Osteoblast (primary cell): ENCODE measurements at regions not wholly inside any gene's neighbourhood (a gene's known extent, or its start where the extent isn't known, plus 50 kb on each side); places are given as distances from the start of the nearest gene placed in this dataset.
"Not testable (repeated sequence)": the region's sequence is repeated elsewhere in the genome, so short reads cannot be mapped to it uniquely, and the experiment has no call there.

ENCODE experiments used
- DNase-seq: peaks from one replicate; pipeline ENCODE4 v3.0.0; 2011; ENCODE audit warnings: low spot score, mixed read lengths; ENCODE audit not compliant: insufficient read length; ENCODE audit errors: missing footprints
- H2AFZ ChIP-seq: 2 replicates; pipeline ENCODE4 v1.6.0; 2011; ENCODE audit warnings: mild to moderate bottlenecking, low read length
- H3K27ac ChIP-seq: 2 replicates; pipeline ENCODE4 v1.5.1; 2011; ENCODE audit warnings: mild to moderate bottlenecking, low read depth, low read length, moderate library complexity
- H3K27me3 ChIP-seq: 2 replicates; pipeline ENCODE4 v1.6.0; 2012; ENCODE audit warnings: mild to moderate bottlenecking, control low read depth, inconsistent platforms, low read length, moderate library complexity; ENCODE audit not compliant: insufficient read depth
- H3K36me3 ChIP-seq: 2 replicates; pipeline ENCODE4 v1.5.1; 2011; ENCODE audit warnings: mild to moderate bottlenecking, low read length, control low read depth, moderate library complexity; ENCODE audit not compliant: insufficient read depth
- H3K4me1 ChIP-seq: 2 replicates; pipeline ENCODE4 v1.5.1; 2011; ENCODE audit warnings: mild to moderate bottlenecking, low read length, control low read depth, moderate library complexity; ENCODE audit not compliant: insufficient read depth
- H3K4me2 ChIP-seq: 2 replicates; pipeline ENCODE4 v1.6.0; 2011; ENCODE audit warnings: mild to moderate bottlenecking, low read length; ENCODE audit not compliant: insufficient read depth
- H3K4me3 ChIP-seq: fragments of 200-600 bp; sonication (generic); 3 replicates; pipeline ENCODE4 v1.5.1; 2012; ENCODE audit warnings: mild to moderate bottlenecking, low read length, inconsistent platforms; ENCODE audit not compliant: insufficient read depth
- H3K79me2 ChIP-seq: 2 replicates; pipeline ENCODE4 v1.6.0; 2012; ENCODE audit warnings: mild to moderate bottlenecking, low read length, control low read depth, inconsistent platforms; ENCODE audit not compliant: insufficient read depth
- H3K9me3 ChIP-seq: 2 replicates; pipeline ENCODE4 v1.5.1; 2011; ENCODE audit warnings: low read depth, low read length, control low read depth
- H4K20me1 ChIP-seq: 2 replicates; pipeline ENCODE4 v1.6.0; 2012; ENCODE audit warnings: mild to moderate bottlenecking, low read length, control low read depth; ENCODE audit not compliant: insufficient read depth
- TF ChIP-seq, protein P1 (sequence below): IDR thresholded peaks from 2 replicates; pipeline ENCODE4 v1.5.1; 2011; ENCODE audit warnings: mild to moderate bottlenecking, low read depth, low read length, moderate library complexity; ENCODE audit errors: extremely low read depth

DNA sequence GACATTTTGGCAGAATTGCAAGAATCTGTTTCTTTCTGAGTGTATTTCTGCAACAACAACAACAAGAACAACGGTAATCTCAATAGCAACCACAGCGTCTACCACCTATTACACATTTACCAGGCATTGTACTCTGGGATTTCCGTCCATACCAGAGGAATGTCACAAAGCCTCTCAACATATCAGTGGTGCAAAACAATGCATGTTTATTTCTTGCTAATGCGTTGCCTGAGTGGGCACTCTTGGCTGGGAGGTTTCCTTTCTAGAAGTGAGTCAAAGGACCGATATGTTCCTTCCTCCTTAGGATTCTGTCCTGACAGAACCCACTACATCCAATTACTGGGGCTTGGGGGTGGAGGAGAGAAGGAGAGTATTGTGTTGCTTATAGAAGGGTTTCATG, 585.6 kb downstream of the TSN start:
- no peaks in the 10 kb centered on the region for H3K36me3 ChIP-seq
- H3K4me1 ChIP-seq: no peaks in the 10 kb centered on the region
- no peaks in the 10 kb centered on the region for H3K79me2 ChIP-seq
- no peaks in the 10 kb centered on the region for H3K9me3 ChIP-seq
- no peaks in the 10 kb centered on the region for H3K27me3 ChIP-seq
- TF ChIP-seq, protein P1, sequence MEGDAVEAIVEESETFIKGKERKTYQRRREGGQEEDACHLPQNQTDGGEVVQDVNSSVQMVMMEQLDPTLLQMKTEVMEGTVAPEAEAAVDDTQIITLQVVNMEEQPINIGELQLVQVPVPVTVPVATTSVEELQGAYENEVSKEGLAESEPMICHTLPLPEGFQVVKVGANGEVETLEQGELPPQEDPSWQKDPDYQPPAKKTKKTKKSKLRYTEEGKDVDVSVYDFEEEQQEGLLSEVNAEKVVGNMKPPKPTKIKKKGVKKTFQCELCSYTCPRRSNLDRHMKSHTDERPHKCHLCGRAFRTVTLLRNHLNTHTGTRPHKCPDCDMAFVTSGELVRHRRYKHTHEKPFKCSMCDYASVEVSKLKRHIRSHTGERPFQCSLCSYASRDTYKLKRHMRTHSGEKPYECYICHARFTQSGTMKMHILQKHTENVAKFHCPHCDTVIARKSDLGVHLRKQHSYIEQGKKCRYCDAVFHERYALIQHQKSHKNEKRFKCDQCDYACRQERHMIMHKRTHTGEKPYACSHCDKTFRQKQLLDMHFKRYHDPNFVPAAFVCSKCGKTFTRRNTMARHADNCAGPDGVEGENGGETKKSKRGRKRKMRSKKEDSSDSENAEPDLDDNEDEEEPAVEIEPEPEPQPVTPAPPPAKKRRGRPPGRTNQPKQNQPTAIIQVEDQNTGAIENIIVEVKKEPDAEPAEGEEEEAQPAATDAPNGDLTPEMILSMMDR: no peak
- no peak overlapping the region for H3K4me2 ChIP-seq
- no peak overlapping the region for H3K4me3 ChIP-seq
- no peak overlapping the region for H3K27ac ChIP-seq
- no peak overlapping the region for H2AFZ ChIP-seq
- no peaks in the 10 kb centered on the region for H4K20me1 ChIP-seq
- DNase-seq: peak; percentile 31

GRCh38 chr2:122352151-122352550, 596.7 kb downstream of the TSN start:
- not testable (repeated sequence) for H3K4me1 ChIP-seq

DNA sequence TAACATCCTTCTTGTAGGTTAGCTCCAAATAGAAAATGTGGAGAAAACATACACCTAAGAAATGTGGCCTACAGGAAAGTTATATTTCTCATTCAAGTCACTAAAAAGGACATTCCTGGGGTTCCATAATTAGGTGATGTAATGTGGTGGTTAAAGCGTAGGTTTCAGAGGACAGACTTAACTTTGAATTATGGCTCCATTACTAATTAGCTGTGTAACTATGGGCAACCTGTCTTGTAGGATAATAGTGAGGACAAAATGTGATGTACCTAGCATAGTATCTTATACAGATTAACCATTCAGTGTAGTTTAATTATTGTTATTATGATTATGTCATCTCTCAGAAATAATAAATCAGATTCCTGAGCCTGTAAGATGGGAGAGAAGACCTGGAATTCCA, 602.5 kb downstream of the TSN start:
- H3K27ac ChIP-seq: no peak overlapping the region
- TF ChIP-seq, protein P1: no peak
- no peak overlapping the region for H3K4me3 ChIP-seq
- no peak overlapping the region for H3K4me2 ChIP-seq
- no peaks in the 10 kb centered on the region for H3K27me3 ChIP-seq
- no peak for DNase-seq
- no peaks in the 10 kb centered on the region for H3K79me2 ChIP-seq
- no peaks in the 10 kb centered on the region for H3K9me3 ChIP-seq
- no peaks in the 10 kb centered on the region for H3K4me1 ChIP-seq
- no peaks in the 10 kb centered on the region for H4K20me1 ChIP-seq
- H3K36me3 ChIP-seq: no peaks in the 10 kb centered on the region
- no peak overlapping the region for H2AFZ ChIP-seq

More at GRCh38 chr2:122352151-122352550, 596.7 kb downstream of the TSN start:
- H3K27ac ChIP-seq, H2AFZ ChIP-seq, DNase-seq, H3K9me3 ChIP-seq, H4K20me1 ChIP-seq, H3K79me2 ChIP-seq, H3K4me2 ChIP-seq, H3K36me3 ChIP-seq, H3K4me3 ChIP-seq, H3K27me3 ChIP-seq: not testable (repeated sequence)

DNA sequence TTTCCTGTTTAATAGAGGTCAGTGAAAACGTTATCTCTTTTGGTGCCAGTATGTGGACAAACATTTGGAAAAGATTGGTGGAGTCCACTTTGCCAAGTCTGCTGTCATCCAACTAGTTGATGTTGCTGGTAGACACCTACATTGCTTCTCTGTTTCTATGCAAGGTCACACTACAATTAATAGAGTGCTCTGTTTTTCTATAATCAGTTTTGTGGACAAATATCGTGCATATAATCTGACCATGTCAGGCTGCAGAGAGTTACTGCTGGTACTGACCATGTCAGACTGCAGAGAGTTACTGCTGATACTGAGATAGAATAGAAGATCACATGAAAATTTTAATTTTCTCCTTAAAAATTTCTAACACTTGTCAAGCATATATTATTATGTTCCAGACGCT, 603.3 kb downstream of the TSN start:
- TF ChIP-seq, protein P1: no peak

More for the DNA sequence above, 603.3 kb downstream of the TSN start:
- Histone ChIP-seq H4K20me1 (no peaks in the 10 kb centered on the region), H3K9me3 (no peaks in the 10 kb centered on the region), H3K4me2 (no peak overlapping the region), H3K4me1 (no peaks in the 10 kb centered on the region), H3K36me3 (no peaks in the 10 kb centered on the region), H3K27me3 (no peaks in the 10 kb centered on the region), H3K79me2 (no peaks in the 10 kb centered on the region), H2AFZ (no peak overlapping the region), H3K27ac (no peak overlapping the region), H3K4me3 (no peak overlapping the region)
- DNase-seq: no peak
